GM12878 (cell line): ENCODE measurements at regions not wholly inside any gene's neighbourhood (a gene's known extent, or its start where the extent isn't known, plus 50 kb on each side); places are given as distances from the start of the nearest gene placed in this dataset.

Source experiments
- ATAC-seq: fragments of 200-7000 bp; cut with Tn5 transposase; 3 replicates; pipeline ENCODE4 v1.9.1; 2020; ENCODE audit warnings: mild to moderate bottlenecking, moderate library complexity
- BruUV-seq: library from RNA; stranded (reverse); fragments of 400-500 nt; replicated peaks from 2 replicates; lab custom pipeline; 2021; lab: Mats Ljungman, UMichigan
- CTCF ChIA-PET: fragments of 300-600 bp; sonication (Branson Sonifier 250); formaldehyde crosslinking; extraction: SDS; loops from one replicate; lab custom pipeline; 2021; ENCODE audit warnings: inconsistent platforms; lab: Yijun Ruan, JAX
- POLR2A ChIA-PET: fragments of 350-600 bp; formaldehyde crosslinking; extraction: SDS; loops from one replicate; lab custom pipeline; 2021; ENCODE audit warnings: inconsistent platforms; lab: Charles Lee
- RAD21 ChIA-PET: fragments of 300-600 bp; sonication (Branson Sonifier 250); formaldehyde crosslinking; loops from one replicate; lab custom pipeline; 2023; ENCODE audit warnings: antibody characterized with exemption; ENCODE audit not compliant: unreplicated experiment; lab: Charles Lee
- SMC1A ChIA-PET: fragments of 300-600 bp; sonication (Branson Sonifier 250); formaldehyde crosslinking; loops from one replicate; lab custom pipeline; 2023; ENCODE audit not compliant: unreplicated experiment, uncharacterized antibody; lab: Charles Lee
- DNase-seq: peaks from one replicate; pipeline ENCODE4 v3.0.0-alpha.2; 2011; ENCODE audit warnings: low read depth, low spot score
- FAIRE-seq: peaks from 3 replicates; lab custom pipeline; 2011; peaks lifted over from hg19 to GRCh38; lab: Jason Lieb, UNC
- H2AFZ ChIP-seq: 2 replicates; pipeline ENCODE4 v1.6.0; 2011; ENCODE audit warnings: low read depth, low read length, control low read depth; ENCODE audit not compliant: control insufficient read depth
- H3K27ac ChIP-seq: 2 replicates; pipeline ENCODE4 v1.5.1; 2011; ENCODE audit warnings: control low read depth; ENCODE audit not compliant: control insufficient read depth, insufficient read depth
- H3K27me3 ChIP-seq, 2 experiments: replicated peaks in 1 of 2; 2 replicates each; pipeline versions ENCODE4 v1.6.0 to v1.6.1; 2011; ENCODE audit warnings: low read length in 1 of 2; ENCODE audit not compliant: control insufficient read depth in 2 of 2, insufficient read depth in 2 of 2
- H3K36me3 ChIP-seq, 2 experiments: 2 replicates each; pipeline ENCODE4 v1.5.1; 2011; ENCODE audit warnings: low read length in 1 of 2; ENCODE audit not compliant: control insufficient read depth in 2 of 2, insufficient read depth in 2 of 2
- H3K4me1 ChIP-seq: 2 replicates; pipeline ENCODE4 v1.6.1; 2011; ENCODE audit warnings: mild to moderate bottlenecking, low read length, moderate library complexity, mixed read lengths; ENCODE audit not compliant: control insufficient read depth, insufficient read depth
- H3K4me2 ChIP-seq: 2 replicates; pipeline ENCODE4 v1.6.0; 2011; ENCODE audit warnings: control low read depth; ENCODE audit not compliant: control insufficient read depth, insufficient read depth
- H3K4me3 ChIP-seq: fragments of 200-600 bp; sonication (generic); 2 replicates; pipeline ENCODE4 v1.5.1; 2016
- H3K79me2 ChIP-seq: 2 replicates; pipeline ENCODE4 v1.6.0; 2011; ENCODE audit warnings: low read length; ENCODE audit not compliant: control insufficient read depth, insufficient read depth
- H3K9ac ChIP-seq: 2 replicates; pipeline ENCODE4 v1.8.0; 2011; ENCODE audit warnings: low read length, control low read depth, mixed read lengths; ENCODE audit not compliant: control insufficient read depth, insufficient read depth
- H3K9me3 ChIP-seq: replicated peaks from 3 replicates; pipeline ENCODE4 v1.5.1; 2011; ENCODE audit warnings: mild to moderate bottlenecking, low read length; ENCODE audit not compliant: control insufficient read depth, insufficient read depth
- H4K20me1 ChIP-seq: 2 replicates; pipeline ENCODE4 v1.6.0; 2011; ENCODE audit not compliant: control insufficient read depth, insufficient read depth
- CHD1 ChIP-seq: IDR thresholded peaks from 2 replicates; pipeline ENCODE4 v1.6.1; 2012; ENCODE audit warnings: low read depth, low read length, improper control_type of control experiment
- CTCF ChIP-seq, 3 experiments: IDR thresholded peaks in 2 of 3; conservative IDR thresholded peaks in 1 of 3; 2 replicates each; pipeline ENCODE4 v1.5.1; 2011; ENCODE audit warnings: low read depth in 3 of 3, low read length in 3 of 3, mild to moderate bottlenecking in 3 of 3, control low read depth in 2 of 3, moderate library complexity in 2 of 3, inconsistent platforms in 1 of 3, mixed read lengths in 1 of 3; ENCODE audit not compliant: control insufficient read depth in 2 of 3, insufficient read depth in 1 of 3; ENCODE audit errors: extremely low read depth in 1 of 3
- KLF5 ChIP-seq: fragments of 450-650 bp; IDR thresholded peaks from 2 replicates; pipeline ENCODE4 v1.6.1; 2014; ENCODE audit warnings: mild to moderate bottlenecking; ENCODE audit not compliant: partially characterized antibody
- LARP7 ChIP-seq: fragments of 450-650 bp; IDR thresholded peaks from 2 replicates; pipeline ENCODE4 v1.6.1; 2017; ENCODE audit warnings: mild to moderate bottlenecking
- MXI1 ChIP-seq: fragments of 150-350 bp; IDR thresholded peaks from 2 replicates; pipeline ENCODE4 v1.6.1; 2011; ENCODE audit warnings: low read depth, mild to moderate bottlenecking, inconsistent platforms, low read length, improper control_type of control experiment
- NFYA ChIP-seq: IDR thresholded peaks from 2 replicates; pipeline ENCODE4 v1.6.1; 2011; ENCODE audit warnings: low read depth, mild to moderate bottlenecking, low read length, improper control_type of control experiment, borderline replicate concordance
- POLR2A ChIP-seq: IDR thresholded peaks from 2 replicates; pipeline ENCODE4 v1.6.1; 2011; ENCODE audit warnings: low read depth, mild to moderate bottlenecking, low read length
- RUNX3 ChIP-seq: IDR thresholded peaks from 2 replicates; pipeline ENCODE4 v1.6.1; 2012; ENCODE audit warnings: low read length, inconsistent platforms
- SP1 ChIP-seq: IDR thresholded peaks from one replicate; pipeline ENCODE4 v1.6.1; 2011; ENCODE audit warnings: low read depth, low read length
- SRF ChIP-seq, 2 experiments: IDR thresholded peaks; 2 replicates each; pipeline ENCODE4 v1.6.1; 2011; ENCODE audit warnings: low read depth in 2 of 2, low read length in 2 of 2, mild to moderate bottlenecking in 1 of 2, moderate library complexity in 1 of 2
- STAT1 ChIP-seq: fragments of 450-650 bp; conservative IDR thresholded peaks from 2 replicates; pipeline ENCODE4 v1.6.1; 2014; ENCODE audit warnings: antibody characterized with exemption, mild to moderate bottlenecking
- WGBS: methylation state at CpG from one replicate; pipeline ENCODE4 v1.1.6; 2016; ENCODE audit warnings: low lambda C conversion rate; ENCODE audit not compliant: insufficient replicate concordance, insufficient coverage; ENCODE audit errors: missing lambda C conversion rate; 5-methylcytosine and 5-hydroxymethylcytosine counted together
- in situ Hi-C: fragments of 300-500 bp; cut with MboI; formaldehyde crosslinking; loops from 9 replicates; pipeline ENCODE4 v1.14.3; 2018; ENCODE audit warnings: mixed read lengths
- intact Hi-C: fragments of 100-400 bp; cut with micrococcal nuclease; formaldehyde crosslinking; loops from one replicate; pipeline ENCODE4 v1.14.2; 2022; ENCODE audit not compliant: unreplicated experiment
- TF ChIP-seq, protein P1 (sequence below): IDR thresholded peaks from 2 replicates; pipeline ENCODE4 v1.6.1; 2012; ENCODE audit warnings: improper control_type of control experiment, low read depth, low read length; ENCODE audit not compliant: insufficient replicate concordance
- TF ChIP-seq, protein P2 (sequence below): IDR thresholded peaks from 2 replicates; pipeline ENCODE4 v1.6.1; 2011; ENCODE audit warnings: borderline replicate concordance, low read depth, mild to moderate bottlenecking, moderate library complexity, mixed read lengths, low read length; ENCODE audit not compliant: insufficient read depth; ENCODE audit errors: extremely low read length

GRCh38 chr14:34030864-34031263 is 80.0 kb upstream of the EGLN3 start (continued):
- TF ChIP-seq, protein P1, sequence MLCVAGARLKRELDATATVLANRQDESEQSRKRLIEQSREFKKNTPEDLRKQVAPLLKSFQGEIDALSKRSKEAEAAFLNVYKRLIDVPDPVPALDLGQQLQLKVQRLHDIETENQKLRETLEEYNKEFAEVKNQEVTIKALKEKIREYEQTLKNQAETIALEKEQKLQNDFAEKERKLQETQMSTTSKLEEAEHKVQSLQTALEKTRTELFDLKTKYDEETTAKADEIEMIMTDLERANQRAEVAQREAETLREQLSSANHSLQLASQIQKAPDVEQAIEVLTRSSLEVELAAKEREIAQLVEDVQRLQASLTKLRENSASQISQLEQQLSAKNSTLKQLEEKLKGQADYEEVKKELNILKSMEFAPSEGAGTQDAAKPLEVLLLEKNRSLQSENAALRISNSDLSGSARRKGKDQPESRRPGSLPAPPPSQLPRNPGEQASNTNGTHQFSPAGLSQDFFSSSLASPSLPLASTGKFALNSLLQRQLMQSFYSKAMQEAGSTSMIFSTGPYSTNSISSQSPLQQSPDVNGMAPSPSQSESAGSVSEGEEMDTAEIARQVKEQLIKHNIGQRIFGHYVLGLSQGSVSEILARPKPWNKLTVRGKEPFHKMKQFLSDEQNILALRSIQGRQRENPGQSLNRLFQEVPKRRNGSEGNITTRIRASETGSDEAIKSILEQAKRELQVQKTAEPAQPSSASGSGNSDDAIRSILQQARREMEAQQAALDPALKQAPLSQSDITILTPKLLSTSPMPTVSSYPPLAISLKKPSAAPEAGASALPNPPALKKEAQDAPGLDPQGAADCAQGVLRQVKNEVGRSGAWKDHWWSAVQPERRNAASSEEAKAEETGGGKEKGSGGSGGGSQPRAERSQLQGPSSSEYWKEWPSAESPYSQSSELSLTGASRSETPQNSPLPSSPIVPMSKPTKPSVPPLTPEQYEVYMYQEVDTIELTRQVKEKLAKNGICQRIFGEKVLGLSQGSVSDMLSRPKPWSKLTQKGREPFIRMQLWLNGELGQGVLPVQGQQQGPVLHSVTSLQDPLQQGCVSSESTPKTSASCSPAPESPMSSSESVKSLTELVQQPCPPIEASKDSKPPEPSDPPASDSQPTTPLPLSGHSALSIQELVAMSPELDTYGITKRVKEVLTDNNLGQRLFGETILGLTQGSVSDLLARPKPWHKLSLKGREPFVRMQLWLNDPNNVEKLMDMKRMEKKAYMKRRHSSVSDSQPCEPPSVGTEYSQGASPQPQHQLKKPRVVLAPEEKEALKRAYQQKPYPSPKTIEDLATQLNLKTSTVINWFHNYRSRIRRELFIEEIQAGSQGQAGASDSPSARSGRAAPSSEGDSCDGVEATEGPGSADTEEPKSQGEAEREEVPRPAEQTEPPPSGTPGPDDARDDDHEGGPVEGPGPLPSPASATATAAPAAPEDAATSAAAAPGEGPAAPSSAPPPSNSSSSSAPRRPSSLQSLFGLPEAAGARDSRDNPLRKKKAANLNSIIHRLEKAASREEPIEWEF = no peak
- TF ChIP-seq RUNX3 = no peak

DNA sequence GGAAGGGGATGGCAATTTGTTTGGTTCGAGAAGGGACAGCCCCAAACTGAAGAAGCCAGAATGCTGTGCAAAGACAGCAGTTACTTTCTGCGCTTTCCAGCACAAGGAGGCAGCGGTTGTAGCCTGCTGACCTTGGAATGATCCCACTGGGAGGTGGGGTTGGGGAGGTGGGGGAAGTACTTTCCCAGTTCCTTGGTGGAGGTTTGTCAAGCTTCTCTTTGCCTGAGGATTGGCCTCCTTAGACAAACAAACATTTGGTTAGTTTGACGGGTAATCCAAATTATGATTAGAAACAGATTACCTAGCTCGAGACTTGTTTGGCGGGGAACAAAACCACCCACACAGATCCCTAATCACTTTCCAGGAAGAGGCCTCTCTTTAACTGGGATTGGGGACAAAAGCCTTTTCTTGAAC is 79.1 kb upstream of the EGLN3 start:
- Histone ChIP-seq H3K27me3 (no peaks in the 10 kb centered on the region), H3K9me3 (no peaks in the 10 kb centered on the region), H3K9ac (no peak overlapping the region), H3K4me1 (no peaks in the 10 kb centered on the region), H3K27ac (no peak overlapping the region), H3K4me3 (no peak overlapping the region), H3K79me2 (no peaks in the 10 kb centered on the region), H3K4me2 (no peak overlapping the region), H3K36me3 (no peaks in the 10 kb centered on the region), H2AFZ (no peak overlapping the region), H4K20me1 (no peaks in the 10 kb centered on the region)
- DNase-seq (no peak), ATAC-seq (no peak), FAIRE-seq (no peak)
- CTCF ChIA-PET = no interaction called here
- RAD21 ChIA-PET = interaction anchor here (0.6 to 0.7 kb wide), 2 partner anchors 13 to 46 kb away, joined by 3 read pairs; no protein-coding TSS in a partner anchor
- POLR2A ChIA-PET = interaction anchor here (2.5 kb wide), 1 partner anchor 11 kb away, joined by 7 read pairs; no protein-coding TSS in a partner anchor
- in situ Hi-C loops = no loop called here
- intact Hi-C loops = no loop called here
- SMC1A ChIA-PET = interaction anchor here (1.9 kb wide), 1 partner anchor 16 kb away, joined by 4 read pairs; no protein-coding TSS in a partner anchor
- BruUV-seq = no TSS peak
- 64% methylated on average over 6 of the region's 6 CpGs for WGBS
- TF ChIP-seq POLR2A (no peak), STAT1 (no peak), SRF (IDR thresholded peaks at IDR 0.05; ENCODE audit: low read depth in 2 of 2, low read length in 2 of 2) (no peak), CHD1 (no peak), LARP7 (no peak), NFYA (no peak), SP1 (no peak), KLF5 (no peak), CTCF (IDR thresholded peaks at IDR 0.05 in 2 of 3, conservative IDR thresholded peaks at IDR 0.05 in 1 of 3; ENCODE audit: control insufficient read depth in 2 of 3, extremely low read depth in 1 of 3, insufficient read depth in 1 of 3, low read depth in 3 of 3, low read length in 3 of 3) (no peak), MXI1 (no peak)
- TF ChIP-seq, protein P2, sequence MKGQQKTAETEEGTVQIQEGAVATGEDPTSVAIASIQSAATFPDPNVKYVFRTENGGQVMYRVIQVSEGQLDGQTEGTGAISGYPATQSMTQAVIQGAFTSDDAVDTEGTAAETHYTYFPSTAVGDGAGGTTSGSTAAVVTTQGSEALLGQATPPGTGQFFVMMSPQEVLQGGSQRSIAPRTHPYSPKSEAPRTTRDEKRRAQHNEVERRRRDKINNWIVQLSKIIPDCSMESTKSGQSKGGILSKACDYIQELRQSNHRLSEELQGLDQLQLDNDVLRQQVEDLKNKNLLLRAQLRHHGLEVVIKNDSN = no peak
